B cell (primary cell): ENCODE measurements at regions not wholly inside any gene's neighbourhood (a gene's known extent, or its start where the extent isn't known, plus 50 kb on each side); places are given as distances from the start of the nearest gene placed in this dataset.

Experiments used
- ATAC-seq: fragments of 200-7000 bp; cut with Tn5 transposase; one replicate; pipeline ENCODE4 v1.10.0; 2021; ENCODE audit warnings: low read depth, mild to moderate bottlenecking, moderate number of reproducible peaks, moderate library complexity
- CTCF ChIA-PET: fragments of 350-600 bp; sonication (Branson Sonifier 250); formaldehyde crosslinking; loops from one replicate; lab custom pipeline; 2021; ENCODE audit warnings: antibody characterized with exemption, inconsistent platforms; lab: Charles Lee
- POLR2A ChIA-PET: fragments of 350-600 bp; sonication (Branson Sonifier 250); formaldehyde crosslinking; loops from one replicate; lab custom pipeline; 2021; ENCODE audit warnings: antibody characterized with exemption; lab: Charles Lee
- DNase-seq: peaks from one replicate; pipeline ENCODE4 v3.0.0; 2013
- H2AFZ ChIP-seq: 2 replicates; pipeline ENCODE4 v1.6.1; 2012; ENCODE audit warnings: mild to moderate bottlenecking, low read depth, low read length; ENCODE audit not compliant: insufficient read depth, poor library complexity, severe bottlenecking
- H3K27ac ChIP-seq, 2 donors: 1 replicate in 1 of 2; 2 replicates in 1 of 2; pipeline ENCODE4 v1.5.1; 2012 to 2013; ENCODE audit warnings: low read length in 2 of 2, mild to moderate bottlenecking in 2 of 2, moderate library complexity in 1 of 2
- H3K27me3 ChIP-seq, 4 experiments: fragments of 200-600 bp in 1 of 4; sonication (generic) in 1 of 4; replicated peaks in 1 of 4; 1 replicate in 2 of 4; 2 replicates in 2 of 4; pipeline versions ENCODE4 v1.6.1 to v1.7.0; 2013 to 2016; ENCODE audit warnings: low read length in 3 of 4, mild to moderate bottlenecking in 2 of 4, mixed read lengths in 1 of 4, moderate library complexity in 1 of 4; ENCODE audit not compliant: insufficient read depth in 4 of 4, control insufficient read depth in 3 of 4; ENCODE audit errors: control extremely low read depth in 1 of 4
- H3K36me3 ChIP-seq, 2 experiments: replicated peaks in 1 of 2; 1 replicate in 1 of 2; 2 replicates in 1 of 2; pipeline versions ENCODE4 v1.6.1 to v1.7.1; 2013; ENCODE audit warnings: low read length in 1 of 2; ENCODE audit not compliant: insufficient read depth in 2 of 2, control insufficient read depth in 1 of 2; ENCODE audit errors: control extremely low read depth in 1 of 2, extremely low read depth in 1 of 2
- H3K4me1 ChIP-seq, 2 donors: fragments of 200-600 bp in 1 of 2; sonication (generic) in 1 of 2; 1 replicate in 1 of 2; 2 replicates in 1 of 2; pipeline versions ENCODE4 v1.5.1 to v1.6.1; 2013 to 2017; ENCODE audit warnings: low read length in 2 of 2; ENCODE audit not compliant: control insufficient read depth in 2 of 2, insufficient read depth in 2 of 2
- H3K4me2 ChIP-seq: replicated peaks from 2 replicates; pipeline ENCODE3; 2012; ENCODE audit warnings: mild to moderate bottlenecking, low read depth, low read length; ENCODE audit not compliant: poor library complexity, severe bottlenecking
- H3K4me3 ChIP-seq, 5 experiments: fragments of 200-600 bp in 1 of 5; sonication (generic) in 1 of 5; 1 replicate in 3 of 5; 2 replicates in 2 of 5; pipeline versions ENCODE4 v1.5.1 to v1.7.0; 2011 to 2016; ENCODE audit warnings: low read length in 4 of 5, mild to moderate bottlenecking in 4 of 5, low read depth in 2 of 5, control low read depth in 1 of 5, moderate library complexity in 1 of 5; ENCODE audit not compliant: insufficient read depth in 1 of 5; ENCODE audit errors: control extremely low read depth in 1 of 5, extremely low read depth in 1 of 5
- H3K79me2 ChIP-seq: fragments of 200-600 bp; sonication (generic); one replicate; pipeline ENCODE4 v1.6.0; 2016; ENCODE audit warnings: low read length; ENCODE audit not compliant: control insufficient read depth, insufficient read depth
- H3K9ac ChIP-seq: fragments of 200-600 bp; sonication (generic); 2 replicates; pipeline ENCODE4 v1.6.1; 2017; ENCODE audit warnings: mild to moderate bottlenecking, low read length, moderate library complexity
- H3K9me3 ChIP-seq, 3 donors: one replicate each; pipeline versions ENCODE4 v1.6.1 to v1.7.1; 2013; ENCODE audit warnings: low read length in 2 of 3; ENCODE audit not compliant: control insufficient read depth in 2 of 3, insufficient read depth in 1 of 3; ENCODE audit errors: control extremely low read depth in 1 of 3
- H4K20me1 ChIP-seq: 2 replicates; pipeline ENCODE4 v1.6.0; 2012; ENCODE audit warnings: mild to moderate bottlenecking, low read length; ENCODE audit not compliant: insufficient read depth, control insufficient read depth, poor library complexity, severe bottlenecking
- H3K27ac Mint-ChIP-seq: one replicate; pipeline ENCODE4 v1.8.0; 2021; ENCODE audit warnings: mixed read lengths
- H3K27me3 Mint-ChIP-seq: one replicate; pipeline ENCODE4 v1.8.0; 2021; ENCODE audit warnings: mixed read lengths
- H3K4me1 Mint-ChIP-seq: one replicate; pipeline ENCODE4 v1.8.0; 2021; ENCODE audit warnings: mixed read lengths
- H3K4me3 Mint-ChIP-seq: one replicate; pipeline ENCODE4 v1.8.0; 2021; ENCODE audit warnings: mixed read lengths
- H3K9me3 Mint-ChIP-seq: one replicate; pipeline ENCODE4 v1.8.0; 2022; ENCODE audit warnings: mixed read lengths; ENCODE audit not compliant: insufficient read depth
- CTCF ChIP-seq: fragments of 200-600 bp; IDR thresholded peaks from one replicate; pipeline ENCODE4 v1.8.0; 2022; ENCODE audit warnings: antibody characterized with exemption, mild to moderate bottlenecking
- EZH2 ChIP-seq: IDR thresholded peaks from 2 replicates; pipeline ENCODE4 v1.6.1; 2012; ENCODE audit warnings: borderline replicate concordance, low read depth, mild to moderate bottlenecking, moderate library complexity, low read length; ENCODE audit not compliant: insufficient read depth, poor library complexity, severe bottlenecking
- WGBS: methylation state at CpG from one replicate; pipeline ENCODE4 v1.1.5; 2013; ENCODE audit warnings: missing lambda C conversion rate; ENCODE audit not compliant: insufficient coverage; 5-methylcytosine and 5-hydroxymethylcytosine counted together
- intact Hi-C: fragments of 100-400 bp; cut with micrococcal nuclease; formaldehyde crosslinking; loops from one replicate; pipeline ENCODE4 v1.10.0; 2022

GRCh38 chr20:56711018-56711417, 81.9 kb downstream of the TFAP2C start:
- WGBS, result 48% methylated on average over 5 of the region's 6 CpGs
- ATAC-seq, result no peak
- Histone ChIP-seq H3K4me1 (no peaks in the 10 kb centered on the region), H2AFZ (no peak overlapping the region), H3K79me2 (no peaks in the 10 kb centered on the region), H3K4me2 (no peak overlapping the region), H3K36me3 (no peaks in the 10 kb centered on the region), H4K20me1 (no peaks in the 10 kb centered on the region), H3K27me3 (peaks cover 0 to 2% (median 0%) of the 10 kb centered on the region in 4 experiments), H3K27ac (no peak overlapping the region), H3K9me3 (peaks cover 0 to 4% (median 0%) of the 10 kb centered on the region in 3 donors), H3K9ac (no peak overlapping the region), H3K4me3 (no peak overlapping the region)
- POLR2A ChIA-PET, result no interaction called here
- Mint-ChIP-seq H3K27me3 (peaks cover 5% of the 10 kb centered on the region), H3K9me3 (no peaks in the 10 kb centered on the region), H3K27ac (no peak overlapping the region), H3K4me3 (no peak overlapping the region), H3K4me1 (no peaks in the 10 kb centered on the region)
- CTCF ChIA-PET, result no interaction called here
- no peak for TF ChIP-seq CTCF
- no peak for DNase-seq
- intact Hi-C loops, result no loop called here

GRCh38 chr20:56715309-56715708, 86.2 kb downstream of the TFAP2C start:
- Mint-ChIP-seq H3K9me3 (no peaks in the 10 kb centered on the region), H3K4me1 (no peaks in the 10 kb centered on the region), H3K27me3 (peaks cover 5% of the 10 kb centered on the region), H3K27ac (no peak overlapping the region), H3K4me3 (no peak overlapping the region)
- TF ChIP-seq EZH2, result no peak
- TF ChIP-seq CTCF, result no peak
- H3K79me2 ChIP-seq, result no peaks in the 10 kb centered on the region
- H3K4me1 ChIP-seq, result no peaks in the 10 kb centered on the region
- H2AFZ ChIP-seq, result no peak overlapping the region
- no peak for ATAC-seq
- no peaks in the 10 kb centered on the region for H4K20me1 ChIP-seq
- no peak overlapping the region for H3K9ac ChIP-seq
- peaks cover 0 to 4% (median 0%) of the 10 kb centered on the region in 3 donors for H3K9me3 ChIP-seq
- CTCF ChIA-PET, result no interaction called here
- H3K4me3 ChIP-seq, result no peak overlapping the region
- WGBS, result 64% methylated on average over 7 of the region's 10 CpGs
- POLR2A ChIA-PET, result no interaction called here
- intact Hi-C loops, result no loop called here
- H3K36me3 ChIP-seq, result no peaks in the 10 kb centered on the region
- DNase-seq, result no peak
- no peak overlapping the region for H3K27ac ChIP-seq
- H3K4me2 ChIP-seq, result no peak overlapping the region
- peaks cover 0 to 2% (median 0%) of the 10 kb centered on the region in 4 experiments for H3K27me3 ChIP-seq
